Thyroid gland (tissue), 4 donors: ENCODE measurements at regions not wholly inside any gene's neighbourhood (a gene's known extent, or its start where the extent isn't known, plus 50 kb on each side); places are given as distances from the start of the nearest gene placed in this dataset.

ENCODE experiments used
- POLR2A ChIP-seq, 2 donors: fragments of 450-650 bp; IDR thresholded peaks; one replicate each; pipeline ENCODE4 v1.6.1; 2017; ENCODE audit warnings: antibody characterized with exemption in 2 of 2, mild to moderate bottlenecking in 2 of 2, moderate library complexity in 1 of 2
- TF ChIP-seq, protein P1 (sequence below), 6 experiments: fragments of 200-600 bp in 3 of 6; fragments of 450-650 bp in 3 of 6; sonication (generic) in 3 of 6; IDR thresholded peaks; one replicate each; pipeline ENCODE4 v1.5.1; 2016 to 2019; ENCODE audit warnings: antibody characterized with exemption in 6 of 6, mild to moderate bottlenecking in 2 of 6, inconsistent platforms in 1 of 6, moderate library complexity in 1 of 6

GRCh38 chr5:68544648-68545552, 329.3 kb downstream of the PIK3R1 start:
- TF ChIP-seq, protein P1, sequence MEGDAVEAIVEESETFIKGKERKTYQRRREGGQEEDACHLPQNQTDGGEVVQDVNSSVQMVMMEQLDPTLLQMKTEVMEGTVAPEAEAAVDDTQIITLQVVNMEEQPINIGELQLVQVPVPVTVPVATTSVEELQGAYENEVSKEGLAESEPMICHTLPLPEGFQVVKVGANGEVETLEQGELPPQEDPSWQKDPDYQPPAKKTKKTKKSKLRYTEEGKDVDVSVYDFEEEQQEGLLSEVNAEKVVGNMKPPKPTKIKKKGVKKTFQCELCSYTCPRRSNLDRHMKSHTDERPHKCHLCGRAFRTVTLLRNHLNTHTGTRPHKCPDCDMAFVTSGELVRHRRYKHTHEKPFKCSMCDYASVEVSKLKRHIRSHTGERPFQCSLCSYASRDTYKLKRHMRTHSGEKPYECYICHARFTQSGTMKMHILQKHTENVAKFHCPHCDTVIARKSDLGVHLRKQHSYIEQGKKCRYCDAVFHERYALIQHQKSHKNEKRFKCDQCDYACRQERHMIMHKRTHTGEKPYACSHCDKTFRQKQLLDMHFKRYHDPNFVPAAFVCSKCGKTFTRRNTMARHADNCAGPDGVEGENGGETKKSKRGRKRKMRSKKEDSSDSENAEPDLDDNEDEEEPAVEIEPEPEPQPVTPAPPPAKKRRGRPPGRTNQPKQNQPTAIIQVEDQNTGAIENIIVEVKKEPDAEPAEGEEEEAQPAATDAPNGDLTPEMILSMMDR (IDR thresholded peaks at IDR 0.05): no peak
- TF ChIP-seq POLR2A (IDR thresholded peaks at IDR 0.05): no peak
